Mesendoderm (in vitro differentiated cells): ENCODE measurements at regions not wholly inside any gene's neighbourhood (a gene's known extent, or its start where the extent isn't known, plus 50 kb on each side); places are given as distances from the start of the nearest gene placed in this dataset.

Experiments used
- DNase-seq: peaks from one replicate; pipeline ENCODE4 v3.0.0; 2013
- H2AK5ac ChIP-seq: 2 replicates; pipeline ENCODE4 v1.6.1; 2013; ENCODE audit warnings: low read length, inconsistent platforms
- H2BK120ac ChIP-seq: 2 replicates; pipeline ENCODE4 v1.6.1; 2013; ENCODE audit warnings: low read depth, mild to moderate bottlenecking, low read length, moderate library complexity, mixed read lengths
- H2BK15ac ChIP-seq: replicated peaks from 2 replicates; pipeline ENCODE4 v1.6.1; 2013; ENCODE audit warnings: low read depth, mild to moderate bottlenecking, moderate library complexity
- H2BK5ac ChIP-seq: 2 replicates; pipeline ENCODE4 v1.6.1; 2013; ENCODE audit warnings: low read length, inconsistent platforms
- H3K18ac ChIP-seq: 2 replicates; pipeline ENCODE4 v1.6.1; 2013; ENCODE audit warnings: mild to moderate bottlenecking, low read length, mixed read lengths
- H3K23ac ChIP-seq: one replicate; pipeline ENCODE4 v1.6.1; 2013; ENCODE audit warnings: low read length
- H3K27ac ChIP-seq: 2 replicates; pipeline ENCODE4 v1.5.1; 2013; ENCODE audit warnings: low read depth, mild to moderate bottlenecking, inconsistent platforms, low read length, moderate library complexity
- H3K27me3 ChIP-seq: 2 replicates; pipeline ENCODE4 v1.6.1; 2013; ENCODE audit warnings: low read length, control low read depth, mild to moderate bottlenecking, inconsistent platforms; ENCODE audit not compliant: insufficient read depth, poor library complexity
- H3K36me3 ChIP-seq: 2 replicates; pipeline ENCODE4 v1.6.1; 2013; ENCODE audit warnings: low read length, inconsistent platforms; ENCODE audit not compliant: control insufficient read depth, insufficient read depth
- H3K4ac ChIP-seq: one replicate; pipeline ENCODE4 v1.6.1; 2013; ENCODE audit warnings: low read depth, mild to moderate bottlenecking, low read length, moderate library complexity
- H3K4me1 ChIP-seq: 2 replicates; pipeline ENCODE4 v1.6.1; 2013; ENCODE audit warnings: low read depth, low read length, inconsistent platforms; ENCODE audit not compliant: control insufficient read depth
- H3K4me2 ChIP-seq: 2 replicates; pipeline ENCODE4 v1.6.1; 2013; ENCODE audit warnings: low read length
- H3K4me3 ChIP-seq: 2 replicates; pipeline ENCODE4 v1.5.1; 2013; ENCODE audit warnings: mild to moderate bottlenecking, low read length
- H3K56ac ChIP-seq: one replicate; pipeline ENCODE4 v1.6.1; 2013; ENCODE audit warnings: low read length
- H3K79me1 ChIP-seq: 2 replicates; pipeline ENCODE4 v1.6.1; 2013; ENCODE audit warnings: low read length, inconsistent platforms
- H3K79me2 ChIP-seq: 2 replicates; pipeline ENCODE4 v1.6.1; 2013; ENCODE audit warnings: mild to moderate bottlenecking, low read length; ENCODE audit not compliant: control insufficient read depth, insufficient read depth
- H3K9ac ChIP-seq: 2 replicates; pipeline ENCODE4 v1.6.1; 2013; ENCODE audit warnings: low read length, inconsistent platforms
- H4K5ac ChIP-seq: one replicate; pipeline ENCODE4 v1.6.1; 2013; ENCODE audit warnings: low read length
- H4K8ac ChIP-seq: one replicate; pipeline ENCODE4 v1.6.1; 2013; ENCODE audit warnings: low read depth, mild to moderate bottlenecking, control low read depth, low read length, moderate library complexity
- WGBS: extraction: QIAGEN DNeasy Blood & Tissue Kit; methylation state at CpG from one replicate; pipeline ENCODE4 v1.1.7; 2013; ENCODE audit warnings: low lambda C conversion rate, missing lambda C conversion rate; ENCODE audit not compliant: insufficient coverage; ENCODE audit errors: extremely low coverage; 5-methylcytosine and 5-hydroxymethylcytosine counted together

GRCh38 chr6:12645941-12646340, 70.6 kb upstream of the PHACTR1 start:
- Histone ChIP-seq H2BK5ac (no peak overlapping the region), H3K23ac (no peak overlapping the region), H3K27ac (no peak overlapping the region), H3K4me2 (no peak overlapping the region), H3K9ac (no peak overlapping the region), H3K4me3 (no peak overlapping the region), H3K79me1 (no peaks in the 10 kb centered on the region), H3K27me3 (no peaks in the 10 kb centered on the region), H2AK5ac (no peak overlapping the region), H2BK15ac (no peak overlapping the region), H3K79me2 (no peaks in the 10 kb centered on the region), H3K56ac (no peak overlapping the region), H3K36me3 (no peaks in the 10 kb centered on the region), H4K8ac (no peak overlapping the region), H3K4me1 (no peaks in the 10 kb centered on the region), H2BK120ac (no peak overlapping the region), H4K5ac (no peak overlapping the region), H3K18ac (no peak overlapping the region), H3K4ac (no peak overlapping the region)
- no CpG with 5 or more reads among the region's 4 CpGs for WGBS
- DNase-seq = no peak

GRCh38 chr6:12648171-12648570, 68.4 kb upstream of the PHACTR1 start:
- no peak for DNase-seq
- Histone ChIP-seq H3K27ac (no peak overlapping the region), H3K4me1 (no peaks in the 10 kb centered on the region), H3K79me2 (no peaks in the 10 kb centered on the region), H3K9ac (no peak overlapping the region), H3K4ac (no peak overlapping the region), H3K79me1 (no peaks in the 10 kb centered on the region), H4K5ac (no peak overlapping the region), H3K36me3 (no peaks in the 10 kb centered on the region), H3K4me2 (no peak overlapping the region), H3K27me3 (no peaks in the 10 kb centered on the region), H2BK15ac (no peak overlapping the region), H3K4me3 (no peak overlapping the region), H2AK5ac (no peak overlapping the region), H3K23ac (no peak overlapping the region), H3K18ac (no peak overlapping the region), H2BK5ac (no peak overlapping the region), H4K8ac (no peak overlapping the region), H2BK120ac (no peak overlapping the region), H3K56ac (no peak overlapping the region)
- no CpG with 5 or more reads among the region's 4 CpGs for WGBS

GRCh38 chr6:12649325-12649724, 67.2 kb upstream of the PHACTR1 start:
- Histone ChIP-seq H2BK120ac (no peak overlapping the region), H2BK5ac (no peak overlapping the region), H4K8ac (no peak overlapping the region), H3K4me2 (no peak overlapping the region), H2BK15ac (no peak overlapping the region), H2AK5ac (no peak overlapping the region), H3K4me3 (no peak overlapping the region), H3K56ac (no peak overlapping the region), H3K27ac (no peak overlapping the region), H3K79me1 (no peaks in the 10 kb centered on the region), H3K79me2 (no peaks in the 10 kb centered on the region), H3K27me3 (no peaks in the 10 kb centered on the region), H3K23ac (no peak overlapping the region), H3K4me1 (no peaks in the 10 kb centered on the region), H3K36me3 (no peaks in the 10 kb centered on the region), H3K4ac (no peak overlapping the region), H3K9ac (no peak overlapping the region), H3K18ac (no peak overlapping the region), H4K5ac (no peak overlapping the region)
- no CpG with 5 or more reads among the region's 1 CpG for WGBS
- no peak for DNase-seq

- no peaks in the 10 kb centered on the region for H3K27me3 ChIP-seq
- H3K18ac ChIP-seq = no peak overlapping the region
- H3K4me3 ChIP-seq = no peak overlapping the region
- H3K23ac ChIP-seq = no peak overlapping the region
- H3K27ac ChIP-seq = no peak overlapping the region
- H2BK5ac ChIP-seq = no peak overlapping the region
- H3K4me1 ChIP-seq = no peaks in the 10 kb centered on the region
- WGBS = no CpG with 5 or more reads among the region's 5 CpGs
- no peak for DNase-seq
- no peak overlapping the region for H4K8ac ChIP-seq
- H3K56ac ChIP-seq = no peak overlapping the region
- no peak overlapping the region for H4K5ac ChIP-seq
- no peak overlapping the region for H2BK120ac ChIP-seq
- H3K36me3 ChIP-seq = no peaks in the 10 kb centered on the region
- no peak overlapping the region for H2BK15ac ChIP-seq
- no peaks in the 10 kb centered on the region for H3K79me2 ChIP-seq
- H3K4ac ChIP-seq = no peak overlapping the region
- no peak overlapping the region for H3K9ac ChIP-seq
- H2AK5ac ChIP-seq = no peak overlapping the region
- H3K79me1 ChIP-seq = no peaks in the 10 kb centered on the region
- no peak overlapping the region for H3K4me2 ChIP-seq
These were observed 63.1 kb upstream of the PHACTR1 start for GRCh38 chr6:12653486-12653885.

- H3K36me3 ChIP-seq = no peaks in the 10 kb centered on the region
- no peak overlapping the region for H3K9ac ChIP-seq
- no peak overlapping the region for H3K4me3 ChIP-seq
- no peak overlapping the region for H4K5ac ChIP-seq
- no peak overlapping the region for H4K8ac ChIP-seq
- no peak overlapping the region for H3K56ac ChIP-seq
- no peak overlapping the region for H3K27ac ChIP-seq
- H2BK15ac ChIP-seq = no peak overlapping the region
- H3K4me2 ChIP-seq = no peak overlapping the region
- H3K27me3 ChIP-seq = no peaks in the 10 kb centered on the region
- H3K79me1 ChIP-seq = no peaks in the 10 kb centered on the region
- no peaks in the 10 kb centered on the region for H3K4me1 ChIP-seq
- H2BK5ac ChIP-seq = no peak overlapping the region
- no peak overlapping the region for H3K23ac ChIP-seq
- no peak overlapping the region for H2AK5ac ChIP-seq
- no peak overlapping the region for H3K18ac ChIP-seq
- no peaks in the 10 kb centered on the region for H3K79me2 ChIP-seq
- DNase-seq = no peak
- 100% methylated on average over 2 of the region's 3 CpGs for WGBS
- no peak overlapping the region for H2BK120ac ChIP-seq
- no peak overlapping the region for H3K4ac ChIP-seq
These were observed 62.5 kb upstream of the PHACTR1 start for GRCh38 chr6:12654107-12654506.

- Histone ChIP-seq H3K36me3 (no peaks in the 10 kb centered on the region), H2BK5ac (no peak overlapping the region), H3K23ac (no peak overlapping the region), H4K5ac (no peak overlapping the region), H2AK5ac (no peak overlapping the region), H3K79me1 (no peaks in the 10 kb centered on the region), H3K9ac (no peak overlapping the region), H3K4me3 (no peak overlapping the region), H3K79me2 (no peaks in the 10 kb centered on the region), H3K4me1 (no peaks in the 10 kb centered on the region), H2BK120ac (no peak overlapping the region), H3K27ac (no peak overlapping the region), H3K4me2 (no peak overlapping the region), H3K27me3 (no peaks in the 10 kb centered on the region), H4K8ac (no peak overlapping the region), H2BK15ac (no peak overlapping the region), H3K4ac (no peak overlapping the region), H3K56ac (no peak overlapping the region), H3K18ac (no peak overlapping the region)
- no CpG with 5 or more reads among the region's 3 CpGs for WGBS
- no peak for DNase-seq
These were observed 62.1 kb upstream of the PHACTR1 start for GRCh38 chr6:12654514-12654913.
